Activated T-helper 17 cell treated with anti-CD3 and anti-CD28 coated beads, Interleukin-2, amount 50 U/mL, for 72 hours (primary cell): ENCODE measurements at regions not wholly inside any gene's neighbourhood (a gene's known extent, or its start where the extent isn't known, plus 50 kb on each side); places are given as distances from the start of the nearest gene placed in this dataset.
"Not testable (repeated sequence)": the region's sequence is repeated elsewhere in the genome, so short reads cannot be mapped to it uniquely, and the experiment has no call there.

Experiments
- ATAC-seq: fragments of 150-1000 bp; cut with Tn5 transposase; replicated peaks from 2 replicates; pipeline ENCODE4 v1.10.0; 2021; ENCODE audit warnings: mild to moderate bottlenecking, moderate library complexity
- H3K27ac Mint-ChIP-seq: one replicate; pipeline ENCODE4 v1.8.0; 2022; ENCODE audit warnings: mixed read lengths
- H3K27me3 Mint-ChIP-seq: one replicate; pipeline ENCODE4 v1.8.0; 2022; ENCODE audit warnings: mixed read lengths
- H3K36me3 Mint-ChIP-seq: one replicate; pipeline ENCODE4 v1.8.0; 2022; ENCODE audit warnings: low read depth, mild to moderate bottlenecking, mixed read lengths
- H3K4me1 Mint-ChIP-seq: one replicate; pipeline ENCODE4 v1.8.0; 2022; ENCODE audit warnings: mixed read lengths
- H3K4me3 Mint-ChIP-seq: one replicate; pipeline ENCODE4 v1.8.0; 2022; ENCODE audit warnings: mild to moderate bottlenecking, mixed read lengths
- H3K9me3 Mint-ChIP-seq: one replicate; pipeline ENCODE4 v1.8.0; 2022; ENCODE audit warnings: mixed read lengths

DNA sequence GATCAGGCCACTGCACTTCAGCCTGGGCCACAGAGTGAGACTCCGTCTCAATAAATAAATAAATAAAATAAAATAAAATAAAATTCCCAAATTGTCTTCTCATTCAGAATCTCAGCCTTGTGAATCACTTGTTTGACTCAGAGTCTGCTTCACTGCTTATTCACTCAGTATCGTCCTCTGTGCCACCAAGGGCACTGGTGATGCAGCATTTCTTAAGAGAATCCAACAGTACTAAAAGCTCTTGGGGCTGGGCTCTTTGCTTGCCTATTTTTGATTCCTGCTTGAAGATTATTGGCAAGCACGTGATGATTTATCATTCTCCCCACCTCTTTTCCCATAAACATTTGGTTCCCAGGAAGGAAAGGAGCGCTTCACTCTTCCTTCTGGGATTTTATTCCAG, 54.8 kb upstream of the HMGB1 start:
- ATAC-seq = no peak
- Mint-ChIP-seq H3K27me3 (no peaks in the 10 kb centered on the region), H3K4me1 (no peaks in the 10 kb centered on the region), H3K9me3 (no peaks in the 10 kb centered on the region), H3K27ac (no peak overlapping the region), H3K36me3 (no peaks in the 10 kb centered on the region), H3K4me3 (no peak overlapping the region)

DNA sequence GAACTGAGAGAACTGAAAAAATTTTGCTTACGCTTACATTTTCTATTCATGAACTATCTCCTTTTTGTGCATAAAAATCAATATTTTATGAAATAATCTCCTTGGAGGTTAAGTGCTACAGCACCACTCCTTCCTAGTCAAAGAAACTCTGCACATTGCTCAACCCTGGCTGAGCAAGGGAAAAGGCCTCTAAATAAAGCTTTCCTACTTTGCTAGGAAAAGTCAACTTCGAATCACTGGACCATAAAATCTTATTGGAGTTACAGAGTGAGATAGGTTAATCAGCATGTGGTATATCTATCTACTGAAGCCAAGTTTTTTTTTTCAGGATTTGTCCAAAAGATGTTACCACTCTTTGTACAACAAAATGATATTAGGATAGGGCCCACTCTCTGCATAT, 57.5 kb upstream of the HMGB1 start:
- no peaks in the 10 kb centered on the region for H3K4me1 Mint-ChIP-seq
- no peak for ATAC-seq
- no peak overlapping the region for H3K27ac Mint-ChIP-seq
- H3K9me3 Mint-ChIP-seq = no peaks in the 10 kb centered on the region
- H3K36me3 Mint-ChIP-seq = no peaks in the 10 kb centered on the region
- H3K4me3 Mint-ChIP-seq = no peak overlapping the region
- H3K27me3 Mint-ChIP-seq = no peaks in the 10 kb centered on the region

DNA sequence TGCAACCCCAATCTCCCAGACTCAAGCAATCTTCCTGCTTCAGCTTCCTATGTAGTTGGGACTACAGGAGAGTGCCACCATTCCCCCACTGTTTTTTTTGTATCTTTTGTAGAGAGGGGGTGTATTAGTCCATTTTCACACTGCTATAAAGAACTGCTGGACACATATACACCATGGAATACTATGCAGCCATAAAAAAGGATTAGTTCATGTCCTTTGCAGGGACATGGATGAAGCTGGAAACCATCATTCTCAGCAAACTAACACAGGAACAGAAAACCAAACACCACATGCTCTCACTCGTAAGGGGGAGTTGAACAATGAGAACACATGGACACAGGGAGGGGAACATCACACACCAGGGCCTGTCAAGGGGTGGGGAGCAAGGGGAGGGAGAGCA, 58.1 kb upstream of the HMGB1 start:
- not testable (repeated sequence) for H3K4me3 Mint-ChIP-seq, H3K4me1 Mint-ChIP-seq, H3K9me3 Mint-ChIP-seq, ATAC-seq, H3K27ac Mint-ChIP-seq, H3K27me3 Mint-ChIP-seq, H3K36me3 Mint-ChIP-seq

GRCh38 chr13:30525212-30525611, 59.5 kb upstream of the HMGB1 start:
- H3K4me3 Mint-ChIP-seq, H3K9me3 Mint-ChIP-seq, H3K27me3 Mint-ChIP-seq, H3K4me1 Mint-ChIP-seq, ATAC-seq, H3K27ac Mint-ChIP-seq, H3K36me3 Mint-ChIP-seq: not testable (repeated sequence)

DNA sequence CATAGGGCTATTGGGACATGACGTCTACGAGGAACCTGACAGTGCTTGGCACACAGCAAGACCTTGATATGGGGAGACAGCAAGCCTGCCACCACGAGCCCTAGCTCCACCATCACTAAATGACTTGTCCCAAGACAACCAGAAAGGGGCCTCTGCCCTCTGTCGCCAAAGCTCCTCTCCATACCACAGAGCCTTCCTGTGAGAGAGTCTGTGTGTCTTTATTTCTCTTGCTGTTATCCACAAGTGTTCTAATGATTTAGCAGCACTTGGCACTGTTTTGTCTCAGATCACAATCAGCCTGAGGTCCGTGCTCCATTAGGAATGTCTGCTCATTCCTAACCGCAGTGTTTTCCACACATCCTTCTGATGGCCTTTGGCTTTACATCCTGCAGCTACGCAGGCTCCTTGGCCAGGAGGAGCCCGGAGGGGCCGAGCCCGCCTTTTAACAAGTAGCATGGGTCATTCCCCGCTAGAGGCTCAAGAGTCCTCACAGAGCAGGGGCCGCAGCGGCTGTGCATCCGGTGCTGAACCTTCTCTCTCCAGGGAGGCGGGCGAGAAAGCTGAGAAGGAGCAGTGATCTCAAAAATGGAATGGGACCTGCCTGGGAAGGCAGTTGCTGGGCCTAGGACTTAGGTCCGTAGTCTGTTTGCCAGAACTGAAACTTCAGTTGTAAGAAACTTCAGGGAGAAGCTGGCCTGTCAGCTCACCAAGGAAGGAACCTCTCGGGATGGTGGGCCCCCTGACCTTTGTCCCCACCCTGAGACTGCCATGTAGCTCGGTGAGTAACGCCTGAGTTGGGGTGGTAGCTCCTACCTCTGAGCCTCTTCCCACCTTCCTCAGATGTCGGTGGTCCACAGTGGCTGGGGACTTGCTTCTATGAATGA, 61.1 kb upstream of the HMGB1 start:
- no peak overlapping the region for H3K27ac Mint-ChIP-seq
- H3K27me3 Mint-ChIP-seq = no peaks in the 10 kb centered on the region
- no peaks in the 10 kb centered on the region for H3K9me3 Mint-ChIP-seq
- H3K4me1 Mint-ChIP-seq = no peaks in the 10 kb centered on the region
- no peak overlapping the region for H3K4me3 Mint-ChIP-seq
- no peaks in the 10 kb centered on the region for H3K36me3 Mint-ChIP-seq
- no peak for ATAC-seq

GRCh38 chr13:30529085-30529834, 63.5 kb upstream of the HMGB1 start:
- Mint-ChIP-seq H3K27ac (no peak overlapping the region), H3K27me3 (no peaks in the 10 kb centered on the region), H3K9me3 (no peaks in the 10 kb centered on the region), H3K36me3 (no peaks in the 10 kb centered on the region), H3K4me3 (no peak overlapping the region), H3K4me1 (no peaks in the 10 kb centered on the region)
- ATAC-seq = no peak

GRCh38 chr13:30535046-30535445, 69.3 kb upstream of the HMGB1 start:
- Mint-ChIP-seq H3K36me3 (no peaks in the 10 kb centered on the region), H3K4me3 (no peak overlapping the region), H3K4me1 (no peaks in the 10 kb centered on the region), H3K27me3 (no peaks in the 10 kb centered on the region), H3K27ac (no peak overlapping the region), H3K9me3 (no peaks in the 10 kb centered on the region)
- ATAC-seq = no peak

DNA sequence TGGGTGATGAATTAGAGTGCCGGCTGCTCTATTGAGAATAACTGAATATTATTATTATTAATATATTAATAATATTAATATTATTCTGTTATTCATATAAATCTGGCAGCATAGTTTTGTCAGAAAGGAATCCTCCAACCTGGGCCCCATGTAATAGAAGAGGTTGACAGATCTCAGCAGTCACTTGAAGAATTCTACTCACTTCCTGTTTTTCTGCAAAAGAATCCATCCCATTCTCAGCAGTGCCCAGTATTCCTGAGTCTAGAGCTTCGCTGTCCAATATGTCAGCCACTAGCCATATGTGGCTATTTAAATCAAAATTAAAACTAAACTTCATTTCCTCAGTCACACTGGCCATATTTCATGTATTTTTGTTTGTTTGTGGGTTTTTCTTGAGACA, 72.4 kb upstream of the USPL1 start:
- no peaks in the 10 kb centered on the region for H3K9me3 Mint-ChIP-seq
- H3K36me3 Mint-ChIP-seq = no peaks in the 10 kb centered on the region
- H3K27ac Mint-ChIP-seq = no peak overlapping the region
- no peak for ATAC-seq
- no peaks in the 10 kb centered on the region for H3K27me3 Mint-ChIP-seq
- no peak overlapping the region for H3K4me3 Mint-ChIP-seq
- no peaks in the 10 kb centered on the region for H3K4me1 Mint-ChIP-seq

DNA sequence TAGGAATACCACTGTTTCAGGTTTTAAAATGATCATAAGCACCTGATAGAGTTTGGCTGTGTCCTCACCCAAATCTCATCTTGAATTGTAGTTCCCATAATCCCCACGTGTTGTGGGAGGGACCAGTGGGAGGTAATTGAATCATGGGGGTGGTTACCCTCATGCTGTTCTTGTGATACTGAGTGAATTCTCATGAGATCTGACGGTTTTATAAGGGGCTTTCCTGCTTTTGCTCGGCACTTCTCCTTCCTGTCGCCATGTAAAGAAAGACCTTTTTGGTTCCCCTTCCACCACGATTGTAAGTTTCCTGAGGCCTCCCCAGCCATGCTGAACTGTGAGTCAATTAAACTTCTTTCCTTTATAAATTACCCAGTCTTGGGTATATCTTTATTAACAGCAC, 69.7 kb upstream of the USPL1 start:
- H3K9me3 Mint-ChIP-seq, H3K4me3 Mint-ChIP-seq, H3K36me3 Mint-ChIP-seq, H3K4me1 Mint-ChIP-seq, H3K27me3 Mint-ChIP-seq, H3K27ac Mint-ChIP-seq, ATAC-seq: not testable (repeated sequence)

DNA sequence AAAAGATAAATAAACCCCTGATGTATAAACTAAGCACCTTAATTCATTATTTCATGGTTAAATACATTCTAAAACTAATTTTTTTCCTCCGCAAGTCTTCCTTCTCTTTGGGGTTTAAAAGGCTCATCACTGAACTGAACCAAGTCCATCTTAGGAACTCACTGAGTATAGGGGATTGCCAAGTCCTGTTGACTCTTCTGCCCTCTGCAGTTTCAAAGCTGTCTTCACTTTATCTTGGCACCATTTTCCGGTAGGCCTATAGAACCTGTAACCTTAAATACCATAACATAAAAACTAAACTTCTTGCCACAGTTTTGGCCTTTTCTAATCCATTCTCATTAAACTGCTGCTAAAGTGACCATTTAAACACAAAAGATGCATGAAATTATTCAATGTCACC, 66.5 kb upstream of the USPL1 start:
- peak; percentile 66 for ATAC-seq
- Mint-ChIP-seq H3K27me3 (no peaks in the 10 kb centered on the region), H3K4me1 (no peaks in the 10 kb centered on the region), H3K9me3 (no peaks in the 10 kb centered on the region), H3K36me3 (no peaks in the 10 kb centered on the region), H3K4me3 (no peak overlapping the region), H3K27ac (no peak overlapping the region)

GRCh38 chr13:30552567-30552966, 65.2 kb upstream of the USPL1 start:
- no peak for ATAC-seq
- H3K4me3 Mint-ChIP-seq = no peak overlapping the region
- H3K9me3 Mint-ChIP-seq = no peaks in the 10 kb centered on the region
- no peaks in the 10 kb centered on the region for H3K36me3 Mint-ChIP-seq
- no peak overlapping the region for H3K27ac Mint-ChIP-seq
- H3K4me1 Mint-ChIP-seq = no peaks in the 10 kb centered on the region
- H3K27me3 Mint-ChIP-seq = no peaks in the 10 kb centered on the region

DNA sequence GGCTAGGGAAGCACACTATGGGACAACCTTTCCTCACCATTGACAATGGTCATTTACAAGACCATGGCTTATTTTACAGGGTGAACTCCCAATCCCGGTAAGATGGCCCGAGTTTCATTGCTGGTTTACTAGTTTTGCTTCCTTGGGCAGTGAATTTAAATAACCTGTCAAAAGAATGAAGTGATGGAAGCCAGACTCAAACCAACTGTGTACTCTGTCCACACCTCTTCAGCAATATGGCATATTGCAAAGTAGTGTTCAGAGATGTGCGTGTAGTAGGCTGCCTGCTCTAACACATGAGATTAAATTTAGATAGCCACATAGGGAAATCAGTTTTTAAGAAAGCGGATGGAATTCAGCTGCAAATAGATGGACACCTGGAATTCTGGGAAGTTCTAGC, 58.4 kb upstream of the USPL1 start:
- Mint-ChIP-seq H3K9me3 (no peaks in the 10 kb centered on the region), H3K27me3 (no peaks in the 10 kb centered on the region), H3K4me1 (no peaks in the 10 kb centered on the region), H3K4me3 (no peak overlapping the region), H3K27ac (no peak overlapping the region), H3K36me3 (no peaks in the 10 kb centered on the region)
- ATAC-seq = no peak

- no peaks in the 10 kb centered on the region for H3K36me3 Mint-ChIP-seq
- H3K4me3 Mint-ChIP-seq = no peak overlapping the region
- H3K4me1 Mint-ChIP-seq = no peaks in the 10 kb centered on the region
- no peaks in the 10 kb centered on the region for H3K9me3 Mint-ChIP-seq
- H3K27ac Mint-ChIP-seq = no peak overlapping the region
- H3K27me3 Mint-ChIP-seq = no peaks in the 10 kb centered on the region
- ATAC-seq = no peak
Observed at GRCh38 chr13:30560212-30560611, 57.5 kb upstream of the USPL1 start.

- H3K36me3 Mint-ChIP-seq = no peaks in the 10 kb centered on the region
- no peaks in the 10 kb centered on the region for H3K9me3 Mint-ChIP-seq
- H3K27ac Mint-ChIP-seq = no peak overlapping the region
- no peak overlapping the region for H3K4me3 Mint-ChIP-seq
- no peak for ATAC-seq
- no peaks in the 10 kb centered on the region for H3K27me3 Mint-ChIP-seq
- no peaks in the 10 kb centered on the region for H3K4me1 Mint-ChIP-seq
Observed at GRCh38 chr13:30561511-30561910, 56.2 kb upstream of the USPL1 start.

DNA sequence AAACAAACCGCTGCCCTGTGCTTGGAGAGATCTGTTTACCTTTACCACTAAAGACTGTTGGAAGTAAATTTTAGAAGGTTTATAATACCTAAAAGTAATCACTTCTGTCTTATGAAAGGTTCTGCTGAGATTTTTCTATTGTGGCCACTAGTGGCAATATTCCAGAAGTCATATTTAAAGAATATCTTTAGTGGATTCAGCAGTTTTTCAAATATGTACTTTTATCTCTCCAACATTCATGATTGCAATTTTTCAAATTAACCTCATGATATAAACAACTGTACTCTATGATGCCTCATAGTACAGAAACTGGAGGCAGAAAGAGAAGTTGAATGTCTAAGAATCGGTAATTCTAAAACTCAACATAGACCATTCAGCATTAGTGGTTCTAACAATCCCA, 53.2 kb upstream of the USPL1 start:
- no peak for ATAC-seq
- Mint-ChIP-seq H3K27me3 (no peaks in the 10 kb centered on the region), H3K36me3 (no peaks in the 10 kb centered on the region), H3K9me3 (no peaks in the 10 kb centered on the region), H3K4me3 (no peak overlapping the region), H3K4me1 (peaks cover under 1% of the 10 kb centered on the region), H3K27ac (no peak overlapping the region)
